ENCODE measurements at regions not wholly inside any gene's neighbourhood (a gene's known extent, or its start where the extent isn't known, plus 50 kb on each side); places are given as distances from the start of the nearest gene placed in this dataset.

- TF ChIP-seq CTCF (IDR thresholded peaks at IDR 0.05) (no peak), POLR2A (IDR thresholded peaks at IDR 0.05) (no peak)
Observed at GRCh38 chr2:182558564-182558963, 131.7 kb upstream of the PDE1A start.
